ENCODE measurements at regions not wholly inside any gene's neighbourhood (a gene's known extent, or its start where the extent isn't known, plus 50 kb on each side); places are given as distances from the start of the nearest gene placed in this dataset.

GRCh38 chr4:102428122-102428521 lies 73.0 kb upstream of the NFKB1 start:
- H3K27ac ChIP-seq: no peak overlapping the region
- no peak overlapping the region for H3K4me3 ChIP-seq
- ATAC-seq: no peak
- TF ChIP-seq CTCF (IDR thresholded peaks at IDR 0.05) (no peak), POLR2AphosphoS5 (IDR thresholded peaks at IDR 0.05) (no peak), POLR2A (IDR thresholded peaks at IDR 0.05) (no peak), EP300 (IDR thresholded peaks at IDR 0.05) (no peak)
- peaks cover 0 to 3% (median 0%) of the 10 kb centered on the region in 3 donors for H3K9me3 ChIP-seq
- no peaks in the 10 kb centered on the region for H3K36me3 ChIP-seq
- H3K4me1 ChIP-seq: peaks cover 0 to 8% (median 0%) of the 10 kb centered on the region in 3 donors
- 88 to 89% methylated on average over 4 of the region's 4 CpGs for WGBS, 2 donors (ENCODE audit: low coverage in 1 of 2)
- no peaks in the 10 kb centered on the region for H3K27me3 ChIP-seq

GRCh38 chr4:102429553-102429952 lies 71.6 kb upstream of the NFKB1 start:
- 93 to 100% methylated on average over 4 to 7 of the region's 7 CpGs for WGBS, 2 donors (ENCODE audit: low coverage in 1 of 2)
- Histone ChIP-seq H3K36me3 (no peaks in the 10 kb centered on the region), H3K4me1 (peaks cover 0 to 8% (median 0%) of the 10 kb centered on the region in 3 donors), H3K4me3 (no peak overlapping the region), H3K27ac (no peak overlapping the region), H3K9me3 (no peaks in the 10 kb centered on the region), H3K27me3 (no peaks in the 10 kb centered on the region)
- ATAC-seq: no peak
- no peak for TF ChIP-seq EP300 (IDR thresholded peaks at IDR 0.05)
- TF ChIP-seq POLR2AphosphoS5 (IDR thresholded peaks at IDR 0.05): no peak
- no peak for TF ChIP-seq CTCF (IDR thresholded peaks at IDR 0.05)

GRCh38 chr4:102430461-102430910 lies 70.7 kb upstream of the NFKB1 start:
- H3K36me3 ChIP-seq: no peaks in the 10 kb centered on the region
- peak overlapping the region in 3 of 4 donors; percentile 73 to 84 (median 80) for H3K27ac ChIP-seq
- peak overlapping the region; percentile 60 to 98 for H3K4me3 ChIP-seq
- no peaks in the 10 kb centered on the region for H3K9me3 ChIP-seq
- 0 to 2% methylated on average over 2 of the region's 2 CpGs for WGBS, 2 donors (ENCODE audit: low coverage in 1 of 2)
- no peak for TF ChIP-seq CTCF (IDR thresholded peaks at IDR 0.05)
- TF ChIP-seq POLR2AphosphoS5 (IDR thresholded peaks at IDR 0.05): no peak
- TF ChIP-seq POLR2A (IDR thresholded peaks at IDR 0.05): no peak
- no peak for TF ChIP-seq EP300 (IDR thresholded peaks at IDR 0.05)
- H3K27me3 ChIP-seq: no peaks in the 10 kb centered on the region
- peak; percentile 27 for ATAC-seq
- peaks cover 0 to 8% (median 0%) of the 10 kb centered on the region in 3 donors for H3K4me1 ChIP-seq

- ATAC-seq: no peak
- Histone ChIP-seq H3K36me3 (no peaks in the 10 kb centered on the region), H3K4me3 (peak overlapping the region; percentile 60 to 98), H3K27me3 (no peaks in the 10 kb centered on the region), H3K9me3 (no peaks in the 10 kb centered on the region), H3K4me1 (peaks cover 0 to 8% (median 0%) of the 10 kb centered on the region in 3 donors), H3K27ac (peak overlapping the region in 3 of 4 donors; percentile 40 to 80 (median 73))
- TF ChIP-seq POLR2A (IDR thresholded peaks at IDR 0.05) (no peak), POLR2AphosphoS5 (IDR thresholded peaks at IDR 0.05) (no peak), EP300 (IDR thresholded peaks at IDR 0.05) (no peak), CTCF (IDR thresholded peaks at IDR 0.05) (no peak)
Observed at GRCh38 chr4:102431608-102431961, 69.6 kb upstream of the NFKB1 start.

DNA sequence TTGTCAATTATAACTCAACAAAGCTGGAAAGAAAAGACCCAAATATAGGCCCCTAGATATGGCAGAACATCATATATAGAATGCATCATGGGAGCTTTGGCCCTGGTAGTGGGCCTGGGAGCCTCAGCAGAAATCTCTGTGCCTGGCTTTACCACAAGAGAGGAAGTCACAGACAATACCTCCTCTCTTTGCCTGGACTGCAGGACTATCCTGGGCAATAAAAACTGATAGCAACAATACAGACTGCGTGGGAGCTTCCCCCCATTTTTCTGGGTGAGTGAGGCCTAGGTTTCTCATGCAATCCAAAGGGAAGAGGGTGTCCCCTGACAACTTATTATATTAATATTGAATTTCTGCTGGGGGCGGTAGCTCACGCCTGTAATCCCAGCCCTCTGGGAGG lies 64.0 kb upstream of the NFKB1 start:
- no peaks in the 10 kb centered on the region for H3K9me3 ChIP-seq
- H3K27ac ChIP-seq: no peak overlapping the region
- H3K36me3 ChIP-seq: no peaks in the 10 kb centered on the region
- TF ChIP-seq POLR2A (IDR thresholded peaks at IDR 0.05) (no peak), EP300 (IDR thresholded peaks at IDR 0.05) (no peak), POLR2AphosphoS5 (IDR thresholded peaks at IDR 0.05) (no peak), CTCF (IDR thresholded peaks at IDR 0.05) (no peak)
- 63% methylated on average over 3 of the region's 3 CpGs; no CpG with 5 or more reads in 1 of the 2 donors for WGBS, 2 donors (ENCODE audit: low coverage in 1 of 2)
- ATAC-seq: no peak
- H3K4me1 ChIP-seq: peaks cover 0 to 20% (median 0%) of the 10 kb centered on the region in 3 donors
- no peaks in the 10 kb centered on the region for H3K27me3 ChIP-seq
- H3K4me3 ChIP-seq: no peak overlapping the region

Measured in gastroesophageal sphincter (tissue), 4 donors.